ENCODE measurements at regions not wholly inside any gene's neighbourhood (a gene's known extent, or its start where the extent isn't known, plus 50 kb on each side); places are given as distances from the start of the nearest gene placed in this dataset.
A peak's percentile ranks its signal among the peaks of the same experiment; 100 is the strongest.

DNA sequence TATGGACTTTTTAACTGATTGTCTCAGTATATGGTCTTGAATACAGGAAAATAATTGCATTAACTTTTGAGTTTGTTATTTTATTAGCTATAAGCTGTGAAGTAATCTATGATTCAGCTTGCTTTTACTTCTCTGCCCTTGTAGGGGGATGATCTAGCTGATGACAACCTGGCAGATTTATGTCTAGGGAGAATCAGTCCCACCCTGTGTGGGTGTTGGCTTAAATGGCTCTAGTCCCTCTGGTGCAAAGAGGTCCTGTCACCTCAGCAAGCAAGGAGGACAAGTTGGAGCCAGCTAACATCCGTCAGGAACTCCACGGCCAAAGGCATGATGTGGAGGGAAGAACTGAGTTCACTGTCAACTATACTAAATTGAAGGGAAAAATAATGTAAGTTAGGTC is 495.3 kb downstream of the BMP2 start:
- TF ChIP-seq CTCF (IDR thresholded peaks at IDR 0.05): no peak
- H3K9me3 Mint-ChIP-seq (ENCODE audit: low read depth): no peaks in the 10 kb centered on the region
- no peaks in the 10 kb centered on the region for H3K4me1 Mint-ChIP-seq (ENCODE audit: low read depth)
- DNase-seq (ENCODE audit: low spot score): no peak
- peaks cover 8% of the 10 kb centered on the region for H3K27me3 Mint-ChIP-seq (ENCODE audit: low read depth)
- H3K36me3 Mint-ChIP-seq (ENCODE audit: low read depth): no peaks in the 10 kb centered on the region
- H3K27ac Mint-ChIP-seq (ENCODE audit: unreplicated experiment): no peak overlapping the region
- no peak overlapping the region for H3K4me3 Mint-ChIP-seq (ENCODE audit: unreplicated experiment)

- no peaks in the 10 kb centered on the region for H3K4me1 Mint-ChIP-seq (ENCODE audit: low read depth)
- H3K9me3 Mint-ChIP-seq (ENCODE audit: low read depth): no peaks in the 10 kb centered on the region
- H3K27me3 Mint-ChIP-seq (ENCODE audit: low read depth): peaks cover 8% of the 10 kb centered on the region
- DNase-seq (ENCODE audit: low spot score): no peak
- H3K4me3 Mint-ChIP-seq (ENCODE audit: unreplicated experiment): no peak overlapping the region
- no peak for TF ChIP-seq CTCF (IDR thresholded peaks at IDR 0.05)
- no peak overlapping the region for H3K27ac Mint-ChIP-seq (ENCODE audit: unreplicated experiment)
- no peaks in the 10 kb centered on the region for H3K36me3 Mint-ChIP-seq (ENCODE audit: low read depth)
Observed at GRCh38 chr20:7264137-7264536, 496.7 kb downstream of the BMP2 start.

DNA sequence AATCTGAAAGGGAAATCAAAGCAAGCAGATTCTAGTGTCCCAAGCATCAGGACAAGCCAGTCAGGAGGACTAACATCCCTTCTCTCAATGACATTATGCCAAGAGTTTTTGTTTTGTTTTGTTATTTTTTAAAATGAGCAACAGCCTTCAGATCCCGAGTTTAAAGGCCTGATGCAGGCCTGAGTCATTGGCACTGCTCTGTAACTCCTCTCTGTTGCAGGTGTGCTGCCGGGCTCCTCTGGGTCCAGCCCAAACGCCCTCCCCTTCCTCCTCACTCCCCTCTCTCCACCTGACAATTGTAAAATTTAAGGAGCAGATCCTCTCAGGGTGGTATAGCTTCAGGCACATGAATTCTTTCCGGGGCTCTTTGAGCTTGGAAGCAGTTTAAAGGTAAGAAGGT is 502.0 kb downstream of the BMP2 start:
- TF ChIP-seq CTCF (IDR thresholded peaks at IDR 0.05): no peak
- Mint-ChIP-seq H3K9me3 (ENCODE audit: low read depth) (no peaks in the 10 kb centered on the region), H3K27me3 (ENCODE audit: low read depth) (peaks cover 12% of the 10 kb centered on the region), H3K36me3 (ENCODE audit: low read depth) (no peaks in the 10 kb centered on the region), H3K27ac (ENCODE audit: unreplicated experiment) (no peak overlapping the region), H3K4me3 (ENCODE audit: unreplicated experiment) (no peak overlapping the region), H3K4me1 (ENCODE audit: low read depth) (no peaks in the 10 kb centered on the region)
- no peak for DNase-seq (ENCODE audit: low spot score)

- no peak for DNase-seq (ENCODE audit: low spot score)
- peak; percentile 75 for TF ChIP-seq CTCF (IDR thresholded peaks at IDR 0.05)
- H3K27ac Mint-ChIP-seq (ENCODE audit: unreplicated experiment): no peak overlapping the region
- peaks cover 7% of the 10 kb centered on the region for H3K27me3 Mint-ChIP-seq (ENCODE audit: low read depth)
- H3K9me3 Mint-ChIP-seq (ENCODE audit: low read depth): peaks cover 5% of the 10 kb centered on the region
- no peak overlapping the region for H3K4me3 Mint-ChIP-seq (ENCODE audit: unreplicated experiment)
- no peaks in the 10 kb centered on the region for H3K4me1 Mint-ChIP-seq (ENCODE audit: low read depth)
- H3K36me3 Mint-ChIP-seq (ENCODE audit: low read depth): no peaks in the 10 kb centered on the region
Observed at GRCh38 chr20:7272512-7272911, 505.0 kb downstream of the BMP2 start.

DNA sequence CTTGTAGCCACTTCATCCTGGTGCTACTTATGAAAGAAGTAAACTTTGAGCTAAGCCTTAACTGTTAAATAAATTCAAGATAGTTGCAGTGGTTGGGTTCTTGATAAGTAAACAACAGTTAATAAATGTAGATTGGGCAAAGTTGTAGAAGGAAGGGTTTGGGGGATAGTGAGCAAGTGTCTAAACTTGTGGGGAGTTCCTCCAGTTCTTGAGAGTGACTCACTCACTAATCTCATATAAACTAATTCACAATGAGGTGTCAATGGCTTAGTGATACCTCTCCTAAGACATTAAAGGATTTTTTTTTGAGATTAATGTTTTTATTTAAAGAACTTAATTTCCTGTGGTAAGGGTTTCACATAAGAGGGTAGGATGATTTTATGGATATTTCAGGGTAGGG is 507.4 kb downstream of the BMP2 start:
- no peak for TF ChIP-seq CTCF (IDR thresholded peaks at IDR 0.05)
- DNase-seq (ENCODE audit: low spot score): no peak
- H3K36me3 Mint-ChIP-seq (ENCODE audit: low read depth): no peaks in the 10 kb centered on the region
- no peaks in the 10 kb centered on the region for H3K4me1 Mint-ChIP-seq (ENCODE audit: low read depth)
- peaks cover 5% of the 10 kb centered on the region for H3K9me3 Mint-ChIP-seq (ENCODE audit: low read depth)
- peaks cover 10% of the 10 kb centered on the region for H3K27me3 Mint-ChIP-seq (ENCODE audit: low read depth)
- no peak overlapping the region for H3K4me3 Mint-ChIP-seq (ENCODE audit: unreplicated experiment)
- H3K27ac Mint-ChIP-seq (ENCODE audit: unreplicated experiment): no peak overlapping the region
